Stimulated activated CD4-positive, alpha-beta T cell treated with anti-CD3 and anti-CD28 coated beads, Interleukin-1b, Interleukin-23, amount 100 ng/mL, for 48 hours (primary cell): ENCODE measurements at regions not wholly inside any gene's neighbourhood (a gene's known extent, or its start where the extent isn't known, plus 50 kb on each side); places are given as distances from the start of the nearest gene placed in this dataset.
"Not testable (repeated sequence)": the region's sequence is repeated elsewhere in the genome, so short reads cannot be mapped to it uniquely, and the experiment has no call there.

ENCODE experiments used
- DNase-seq: peaks from one replicate; pipeline ENCODE4 v3.0.0-alpha.2; 2020

- no peak for DNase-seq
These were observed 632.8 kb upstream of the RAG2 start for GRCh38 chr11:37230865-37231264.

- DNase-seq, result no peak
These were observed 625.9 kb upstream of the RAG2 start for GRCh38 chr11:37223962-37224361.

GRCh38 chr11:37203006-37203405 lies 605.0 kb upstream of the RAG2 start:
- no peak for DNase-seq

- DNase-seq, result no peak
These were observed 601.0 kb upstream of the RAG2 start for GRCh38 chr11:37199082-37199481.

- no peak for DNase-seq
These were observed 586.3 kb upstream of the RAG2 start for GRCh38 chr11:37184326-37184725.

GRCh38 chr11:37182031-37182430 lies 584.0 kb upstream of the RAG2 start:
- DNase-seq, result no peak

- no peak for DNase-seq
These were observed 579.7 kb upstream of the RAG2 start for GRCh38 chr11:37177721-37178120.

GRCh38 chr11:37171451-37171850 lies 573.4 kb upstream of the RAG2 start:
- no peak for DNase-seq

GRCh38 chr11:37170311-37170710 lies 572.3 kb upstream of the RAG2 start:
- DNase-seq, result no peak

GRCh38 chr11:37145434-37145833 lies 547.4 kb upstream of the RAG2 start:
- not testable (repeated sequence) for DNase-seq

- no peak for DNase-seq
These were observed 544.6 kb upstream of the RAG2 start for GRCh38 chr11:37142591-37142990.

- no peak for DNase-seq
These were observed 543.7 kb upstream of the RAG2 start for GRCh38 chr11:37141707-37142106.

GRCh38 chr11:37135606-37136005 lies 537.6 kb upstream of the RAG2 start:
- DNase-seq, result not testable (repeated sequence)

- no peak for DNase-seq
These were observed 536.6 kb upstream of the RAG2 start for GRCh38 chr11:37134637-37135036.

GRCh38 chr11:37124384-37124783 lies 526.3 kb upstream of the RAG2 start:
- no peak for DNase-seq

GRCh38 chr11:37115963-37116362 lies 517.9 kb upstream of the RAG2 start:
- DNase-seq, result no peak

GRCh38 chr11:37110385-37110784 lies 512.3 kb upstream of the RAG2 start:
- DNase-seq, result no peak

GRCh38 chr11:37109286-37109585 lies 511.2 kb upstream of the RAG2 start:
- no peak for DNase-seq

GRCh38 chr11:37108436-37109285 lies 510.6 kb upstream of the RAG2 start:
- DNase-seq, result no peak

GRCh38 chr11:37107831-37108230 lies 509.8 kb upstream of the RAG2 start:
- no peak for DNase-seq

- DNase-seq, result no peak
These were observed 509.4 kb upstream of the RAG2 start for GRCh38 chr11:37107415-37107814.

- no peak for DNase-seq
These were observed 507.4 kb upstream of the RAG2 start for GRCh38 chr11:37105427-37105826.

- DNase-seq, result no peak
These were observed 506.3 kb upstream of the RAG2 start for GRCh38 chr11:37104380-37104779.

GRCh38 chr11:37100008-37100407 lies 502.0 kb upstream of the RAG2 start:
- no peak for DNase-seq

- DNase-seq, result no peak
These were observed 494.5 kb upstream of the RAG2 start for GRCh38 chr11:37092487-37092886.
